ENCODE measurements at regions not wholly inside any gene's neighbourhood (a gene's known extent, or its start where the extent isn't known, plus 50 kb on each side); places are given as distances from the start of the nearest gene placed in this dataset.

DNA sequence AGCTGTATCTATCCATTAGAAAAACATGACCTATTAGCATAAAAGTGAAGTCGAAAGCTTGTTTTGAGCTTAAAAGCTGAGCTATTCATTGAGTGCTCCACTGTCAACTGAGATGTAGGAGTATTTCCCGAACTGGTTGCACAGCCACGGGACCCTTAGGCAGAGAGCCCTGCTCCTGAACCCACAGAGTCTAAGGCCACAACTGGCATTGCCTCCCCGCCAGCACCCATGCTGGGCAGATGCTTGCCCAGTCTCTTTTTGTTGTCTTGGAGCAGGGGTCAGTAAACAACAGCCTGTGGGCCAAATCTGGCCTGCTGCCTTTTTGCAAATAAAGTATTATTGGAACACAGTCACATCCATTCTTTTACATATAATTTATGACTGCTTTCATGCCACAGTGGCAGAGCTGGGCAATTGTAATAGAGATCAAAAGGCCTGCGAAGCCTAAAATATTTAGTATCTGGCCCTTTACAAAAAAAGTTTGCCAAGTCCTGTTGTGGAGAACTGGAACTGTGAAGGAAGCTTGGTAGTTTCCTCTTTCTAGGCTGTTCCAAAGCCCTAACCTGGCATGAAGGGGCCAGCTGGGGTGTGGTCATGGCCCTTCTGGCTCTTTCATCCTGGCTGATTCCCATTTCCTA is 58.4 kb upstream of the WAPL start:
- Histone ChIP-seq H3K4me3 (no peak overlapping the region), H3K27ac (peak overlapping the region in 1 of 5 donors; percentile 43), H3K27me3 (no peaks in the 10 kb centered on the region), H3K36me3 (replicated peaks in 1 of 2) (no peaks in the 10 kb centered on the region), H3K9me3 (replicated peaks in 1 of 3) (no peaks in the 10 kb centered on the region), H3K4me1 (replicated peaks in 1 of 2) (no peaks in the 10 kb centered on the region)
- intact Hi-C loops (cut with DNase I): no loop called here
- TF ChIP-seq POLR2A (IDR thresholded peaks at IDR 0.05): no peak
- TF ChIP-seq, protein P1, sequence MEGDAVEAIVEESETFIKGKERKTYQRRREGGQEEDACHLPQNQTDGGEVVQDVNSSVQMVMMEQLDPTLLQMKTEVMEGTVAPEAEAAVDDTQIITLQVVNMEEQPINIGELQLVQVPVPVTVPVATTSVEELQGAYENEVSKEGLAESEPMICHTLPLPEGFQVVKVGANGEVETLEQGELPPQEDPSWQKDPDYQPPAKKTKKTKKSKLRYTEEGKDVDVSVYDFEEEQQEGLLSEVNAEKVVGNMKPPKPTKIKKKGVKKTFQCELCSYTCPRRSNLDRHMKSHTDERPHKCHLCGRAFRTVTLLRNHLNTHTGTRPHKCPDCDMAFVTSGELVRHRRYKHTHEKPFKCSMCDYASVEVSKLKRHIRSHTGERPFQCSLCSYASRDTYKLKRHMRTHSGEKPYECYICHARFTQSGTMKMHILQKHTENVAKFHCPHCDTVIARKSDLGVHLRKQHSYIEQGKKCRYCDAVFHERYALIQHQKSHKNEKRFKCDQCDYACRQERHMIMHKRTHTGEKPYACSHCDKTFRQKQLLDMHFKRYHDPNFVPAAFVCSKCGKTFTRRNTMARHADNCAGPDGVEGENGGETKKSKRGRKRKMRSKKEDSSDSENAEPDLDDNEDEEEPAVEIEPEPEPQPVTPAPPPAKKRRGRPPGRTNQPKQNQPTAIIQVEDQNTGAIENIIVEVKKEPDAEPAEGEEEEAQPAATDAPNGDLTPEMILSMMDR (IDR thresholded peaks at IDR 0.05): no peak
- 85 to 93% (median 90%) methylated on average over 4 to 5 of the region's 5 CpGs for WGBS, 4 donors
- DNase-seq: no peak

DNA sequence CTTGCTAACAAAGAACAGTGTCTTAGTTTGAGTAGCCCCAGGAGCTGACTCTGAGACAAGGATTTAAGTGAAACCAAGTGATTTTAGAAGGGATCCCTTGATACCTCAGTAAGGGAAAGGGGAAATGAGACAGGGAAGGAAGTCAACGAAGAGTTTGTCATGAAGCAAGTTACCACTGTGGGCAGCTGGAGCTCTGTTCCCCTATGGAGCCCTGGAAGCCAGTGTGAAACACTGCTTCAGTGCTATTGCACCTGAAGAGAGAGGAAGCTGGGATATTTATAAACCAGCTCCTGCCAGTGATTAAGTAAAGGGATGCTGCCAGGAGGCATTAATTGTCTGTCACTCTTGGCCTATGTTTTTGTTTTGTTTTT is 58.9 kb upstream of the WAPL start:
- Histone ChIP-seq H3K9me3 (replicated peaks in 1 of 3) (no peaks in the 10 kb centered on the region), H3K27ac (peak overlapping the region in 1 of 5 donors; percentile 43), H3K4me1 (replicated peaks in 1 of 2) (no peaks in the 10 kb centered on the region), H3K4me3 (no peak overlapping the region), H3K27me3 (no peaks in the 10 kb centered on the region), H3K36me3 (replicated peaks in 1 of 2) (no peaks in the 10 kb centered on the region)
- intact Hi-C loops (cut with DNase I): no loop called here
- WGBS, 4 donors: 55 to 69% (median 64%) methylated on average over 1 of the region's 1 CpG
- DNase-seq: peak in 1 of 7 donors; percentile 11
- TF ChIP-seq, protein P1 (IDR thresholded peaks at IDR 0.05): no peak
- no peak for TF ChIP-seq POLR2A (IDR thresholded peaks at IDR 0.05)

DNA sequence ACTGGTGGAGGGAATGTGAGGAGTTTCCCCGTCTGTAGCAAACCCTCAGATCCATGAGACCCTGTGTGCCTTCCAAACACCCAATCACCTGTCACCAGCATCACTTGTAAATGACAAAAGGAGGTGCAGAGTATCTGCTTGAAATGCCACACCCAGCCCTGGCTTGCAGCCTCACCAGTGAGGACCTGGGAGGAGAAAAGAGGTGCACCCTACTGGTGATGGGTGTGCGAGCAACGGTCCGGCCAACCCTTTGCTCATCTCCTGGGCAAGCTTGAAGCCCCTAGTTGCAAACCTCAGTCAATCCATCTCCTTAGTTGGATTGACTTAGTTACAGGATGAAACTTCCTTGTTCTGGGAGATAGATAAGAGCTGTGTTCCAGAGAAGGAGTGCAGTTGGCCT is 62.4 kb upstream of the WAPL start:
- Histone ChIP-seq H3K36me3 (replicated peaks in 1 of 2) (no peaks in the 10 kb centered on the region), H3K9me3 (replicated peaks in 1 of 3) (no peaks in the 10 kb centered on the region), H3K27ac (no peak overlapping the region), H3K4me3 (no peak overlapping the region), H3K4me1 (replicated peaks in 1 of 2) (no peaks in the 10 kb centered on the region), H3K27me3 (no peaks in the 10 kb centered on the region)
- TF ChIP-seq, protein P1 (IDR thresholded peaks at IDR 0.05): no peak
- TF ChIP-seq POLR2A (IDR thresholded peaks at IDR 0.05): no peak
- intact Hi-C loops (cut with DNase I): loop anchor here in 1 of 2 donors (2.0 kb wide), 1 partner anchor 185 kb away; no protein-coding TSS in a partner anchor
- no peak for DNase-seq
- 80 to 85% (median 84%) methylated on average over 1 to 4 of the region's 4 CpGs for WGBS, 4 donors

DNA sequence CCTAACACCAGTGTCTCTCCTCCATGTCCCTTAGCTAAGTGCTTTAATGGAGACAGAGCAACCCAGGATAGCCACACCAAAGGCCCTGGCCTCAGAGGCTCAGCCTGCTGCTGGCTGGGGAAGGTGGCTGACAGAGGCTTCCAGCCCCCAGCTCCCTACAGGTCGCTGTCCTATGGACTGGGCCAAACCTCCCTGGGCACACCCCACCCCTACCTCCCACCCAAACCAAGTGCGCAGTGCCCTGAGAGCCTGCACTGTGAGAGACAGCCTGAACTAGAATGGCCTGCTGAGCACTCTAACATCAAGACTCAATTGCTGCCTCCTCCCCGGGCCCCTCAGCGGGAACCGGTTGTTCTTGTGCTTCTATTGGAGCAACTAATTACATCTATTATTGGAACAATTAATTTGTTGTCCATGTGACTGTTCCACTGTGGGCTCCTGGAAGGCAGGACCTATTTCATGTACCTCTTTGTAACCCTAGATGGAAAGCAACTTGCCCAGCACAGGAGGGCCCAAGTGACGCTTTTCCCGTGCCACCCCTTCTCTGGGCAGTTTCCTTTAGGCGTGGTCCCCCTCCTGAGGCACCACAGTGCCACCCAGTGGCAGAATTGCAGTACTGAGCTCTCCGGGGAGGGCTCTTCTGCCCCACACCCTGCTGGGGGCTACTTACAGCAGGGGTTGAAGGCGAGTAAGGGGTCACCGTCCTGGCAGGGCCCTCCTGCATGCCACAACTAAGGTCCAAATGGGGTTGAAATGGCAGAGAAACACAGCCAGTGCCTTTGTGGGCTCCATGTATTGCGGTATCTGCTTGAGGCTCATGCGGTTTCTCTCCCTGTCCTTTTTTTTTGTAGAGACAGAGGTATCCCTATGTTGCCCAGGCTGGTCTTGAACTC is 63.7 kb upstream of the WAPL start:
- Histone ChIP-seq H3K4me1 (replicated peaks in 1 of 2) (no peaks in the 10 kb centered on the region), H3K27ac (no peak overlapping the region), H3K4me3 (no peak overlapping the region), H3K36me3 (replicated peaks in 1 of 2) (no peaks in the 10 kb centered on the region), H3K27me3 (no peaks in the 10 kb centered on the region), H3K9me3 (replicated peaks in 1 of 3) (no peaks in the 10 kb centered on the region)
- WGBS, 4 donors: 32 to 43% (median 35%) methylated on average over 7 to 13 of the region's 13 CpGs
- intact Hi-C loops (cut with DNase I): loop anchor here (2.0 to 5.0 kb wide), 2 partner anchors 183 to 186 kb away; no protein-coding TSS in a partner anchor
- no peak for TF ChIP-seq POLR2A (IDR thresholded peaks at IDR 0.05)
- TF ChIP-seq, protein P1 (IDR thresholded peaks at IDR 0.05): peak; percentile 93 to 99 (median 96)
- DNase-seq: peak; percentile 55 to 92 (median 65)
